Keratinocyte (primary cell): ENCODE measurements at regions not wholly inside any gene's neighbourhood (a gene's known extent, or its start where the extent isn't known, plus 50 kb on each side); places are given as distances from the start of the nearest gene placed in this dataset.

Experiments
- DNase-seq: peaks from one replicate; pipeline ENCODE4 v3.0.0-alpha.2; 2011; ENCODE audit warnings: low read depth, missing footprints, low spot score
- FAIRE-seq: peaks from 2 replicates; lab custom pipeline; 2011; peaks lifted over from hg19 to GRCh38; lab: Jason Lieb, UNC
- H2AFZ ChIP-seq: 2 replicates; pipeline ENCODE4 v1.6.0; 2012; ENCODE audit warnings: low read length, control low read depth, inconsistent platforms; ENCODE audit not compliant: control insufficient read depth
- H3K27ac ChIP-seq: 2 replicates; pipeline ENCODE4 v1.5.1; 2011; ENCODE audit warnings: low read length; ENCODE audit not compliant: control insufficient read depth, insufficient read depth
- H3K27me3 ChIP-seq: 3 replicates; pipeline ENCODE4 v1.6.0; 2011; ENCODE audit warnings: low read length; ENCODE audit not compliant: control insufficient read depth, insufficient read depth; ENCODE audit errors: extremely low read depth
- H3K36me3 ChIP-seq, 2 experiments: 2 replicates in 1 of 2; 3 replicates in 1 of 2; pipeline ENCODE4 v1.5.1; 2011; ENCODE audit warnings: low read length in 2 of 2, mild to moderate bottlenecking in 1 of 2; ENCODE audit not compliant: control insufficient read depth in 2 of 2, insufficient read depth in 2 of 2; ENCODE audit errors: extremely low read depth in 1 of 2
- H3K4me1 ChIP-seq: 3 replicates; pipeline ENCODE4 v1.5.1; 2011; ENCODE audit warnings: low read length; ENCODE audit not compliant: control insufficient read depth, insufficient read depth; ENCODE audit errors: extremely low read depth
- H3K4me2 ChIP-seq: 3 replicates; pipeline ENCODE4 v1.6.0; 2011; ENCODE audit warnings: low read depth, low read length; ENCODE audit not compliant: control insufficient read depth, insufficient read depth; ENCODE audit errors: extremely low read depth
- H3K4me3 ChIP-seq, 3 experiments: fragments of 200-600 bp in 1 of 3; sonication (generic) in 1 of 3; 2 replicates in 2 of 3; 3 replicates in 1 of 3; pipeline ENCODE4 v1.5.1; 2011 to 2016; ENCODE audit warnings: low read length in 3 of 3, mild to moderate bottlenecking in 3 of 3, control low read depth in 2 of 3, inconsistent platforms in 1 of 3, low read depth in 1 of 3, mixed read lengths in 1 of 3, mixed run types in 1 of 3, moderate library complexity in 1 of 3; ENCODE audit not compliant: control insufficient read depth in 2 of 3, insufficient read depth in 2 of 3; ENCODE audit errors: extremely low read depth in 1 of 3
- H3K79me2 ChIP-seq: 2 replicates; pipeline ENCODE4 v1.6.0; 2012; ENCODE audit warnings: low read length; ENCODE audit not compliant: control insufficient read depth, insufficient read depth
- H3K9ac ChIP-seq: 3 replicates; pipeline ENCODE4 v1.6.0; 2011; ENCODE audit warnings: low read length; ENCODE audit not compliant: control insufficient read depth, insufficient read depth; ENCODE audit errors: extremely low read depth
- H3K9me1 ChIP-seq: 3 replicates; pipeline ENCODE4 v1.6.0; 2011; ENCODE audit warnings: low read length; ENCODE audit not compliant: control insufficient read depth, insufficient read depth; ENCODE audit errors: extremely low read depth
- H3K9me3 ChIP-seq: 2 replicates; pipeline ENCODE4 v1.5.1; 2012; ENCODE audit warnings: low read depth, low read length; ENCODE audit not compliant: control insufficient read depth
- H4K20me1 ChIP-seq: 3 replicates; pipeline ENCODE4 v1.6.0; 2011; ENCODE audit warnings: low read length; ENCODE audit not compliant: control insufficient read depth, insufficient read depth; ENCODE audit errors: extremely low read depth
- EZH2 ChIP-seq: IDR thresholded peaks from one replicate; pipeline ENCODE4 v1.6.1; 2012; ENCODE audit warnings: inconsistent platforms, mild to moderate bottlenecking, low read length, moderate library complexity
- dilution Hi-C: fragments of 300-500 bp; cut with MboI; formaldehyde crosslinking; loops from one replicate; pipeline ENCODE4 v1.7.0; 2020; ENCODE audit warnings: low sequenced_read_pairs; ENCODE audit not compliant: extremely low pct_ligation_motif_present
- TF ChIP-seq, protein P1 (sequence below), 3 experiments: IDR thresholded peaks in 1 of 3; conservative IDR thresholded peaks in 1 of 3; optimal IDR thresholded peaks in 1 of 3; 2 replicates in 2 of 3; 3 replicates in 1 of 3; pipeline versions ENCODE3 to v1.5.1; 2011; ENCODE audit warnings: low read length in 3 of 3, mild to moderate bottlenecking in 3 of 3, moderate library complexity in 2 of 3, control low read depth in 1 of 3, inconsistent platforms in 1 of 3; ENCODE audit not compliant: insufficient read depth in 2 of 3; ENCODE audit errors: extremely low read depth in 1 of 3

DNA sequence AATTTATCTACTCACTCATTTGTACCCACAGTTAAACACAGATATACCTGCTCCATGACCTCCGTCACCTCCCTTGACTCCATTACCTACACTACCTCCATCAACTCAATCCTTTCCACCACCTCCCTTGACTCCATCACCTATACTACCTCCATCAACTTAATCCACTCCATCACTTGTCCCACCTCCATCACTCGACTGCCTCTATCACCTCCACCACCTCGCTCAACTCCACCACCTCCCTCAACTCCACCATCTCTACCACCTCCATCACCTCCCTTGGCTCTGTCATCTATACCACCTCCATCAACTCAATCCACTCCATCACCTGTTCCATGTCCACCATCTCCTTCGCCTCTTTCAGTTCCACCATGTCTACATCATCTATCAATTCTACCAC is 51.3 kb upstream of the WNT7A start:
- FAIRE-seq (no peak), DNase-seq (no peak)
- TF ChIP-seq EZH2, result no peak
- TF ChIP-seq, protein P1, sequence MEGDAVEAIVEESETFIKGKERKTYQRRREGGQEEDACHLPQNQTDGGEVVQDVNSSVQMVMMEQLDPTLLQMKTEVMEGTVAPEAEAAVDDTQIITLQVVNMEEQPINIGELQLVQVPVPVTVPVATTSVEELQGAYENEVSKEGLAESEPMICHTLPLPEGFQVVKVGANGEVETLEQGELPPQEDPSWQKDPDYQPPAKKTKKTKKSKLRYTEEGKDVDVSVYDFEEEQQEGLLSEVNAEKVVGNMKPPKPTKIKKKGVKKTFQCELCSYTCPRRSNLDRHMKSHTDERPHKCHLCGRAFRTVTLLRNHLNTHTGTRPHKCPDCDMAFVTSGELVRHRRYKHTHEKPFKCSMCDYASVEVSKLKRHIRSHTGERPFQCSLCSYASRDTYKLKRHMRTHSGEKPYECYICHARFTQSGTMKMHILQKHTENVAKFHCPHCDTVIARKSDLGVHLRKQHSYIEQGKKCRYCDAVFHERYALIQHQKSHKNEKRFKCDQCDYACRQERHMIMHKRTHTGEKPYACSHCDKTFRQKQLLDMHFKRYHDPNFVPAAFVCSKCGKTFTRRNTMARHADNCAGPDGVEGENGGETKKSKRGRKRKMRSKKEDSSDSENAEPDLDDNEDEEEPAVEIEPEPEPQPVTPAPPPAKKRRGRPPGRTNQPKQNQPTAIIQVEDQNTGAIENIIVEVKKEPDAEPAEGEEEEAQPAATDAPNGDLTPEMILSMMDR (optimal IDR thresholded peaks at IDR 0.05 in 1 of 3, IDR thresholded peaks at IDR 0.05 in 1 of 3, conservative IDR thresholded peaks at IDR 0.05 in 1 of 3; ENCODE audit: extremely low read depth in 1 of 3, insufficient read depth in 2 of 3, low read length in 3 of 3), result no peak
- Histone ChIP-seq H3K36me3 (no peaks in the 10 kb centered on the region), H3K9ac (no peak overlapping the region), H3K4me2 (no peak overlapping the region), H2AFZ (no peak overlapping the region), H3K9me1 (no peaks in the 10 kb centered on the region), H3K79me2 (no peaks in the 10 kb centered on the region), H3K27me3 (no peaks in the 10 kb centered on the region), H3K27ac (no peak overlapping the region), H3K9me3 (peaks cover 4% of the 10 kb centered on the region), H3K4me1 (no peaks in the 10 kb centered on the region), H3K4me3 (no peak overlapping the region), H4K20me1 (no peaks in the 10 kb centered on the region)
- dilution Hi-C loops, result no loop called here
